Cardiac fibroblast (primary cell): ENCODE measurements at regions not wholly inside any gene's neighbourhood (a gene's known extent, or its start where the extent isn't known, plus 50 kb on each side); places are given as distances from the start of the nearest gene placed in this dataset.
A peak's percentile ranks its signal among the peaks of the same experiment; 100 is the strongest.

Source experiments
- DNase-seq, 2 donors: peaks; one replicate each; pipeline versions ENCODE4 v3.0.0 to v3.0.0-alpha.2; 2010; ENCODE audit warnings: low read depth in 2 of 2
- H3K4me3 ChIP-seq, 2 donors: replicated peaks in 1 of 2; 1 replicate in 1 of 2; 2 replicates in 1 of 2; pipeline ENCODE4 v1.5.1; 2011; ENCODE audit warnings: low read depth in 2 of 2, low read length in 2 of 2, mild to moderate bottlenecking in 2 of 2, moderate library complexity in 1 of 2
- CTCF ChIP-seq: IDR thresholded peaks from one replicate; pipeline ENCODE4 v1.5.1; 2011; ENCODE audit warnings: low read depth, mild to moderate bottlenecking, low read length, inconsistent platforms

- peak overlapping the region in 1 of 2 donors; percentile 12 for H3K4me3 ChIP-seq
- DNase-seq, result peak; percentile 95 to 96
- TF ChIP-seq CTCF, result peak; percentile 94
Observed at GRCh38 chr14:71753126-71753830, 179.0 kb upstream of the RGS6 start.

- no peak for TF ChIP-seq CTCF
- no peak for DNase-seq
- H3K4me3 ChIP-seq, result no peak overlapping the region
Observed at GRCh38 chr14:71753976-71754375, 178.3 kb upstream of the RGS6 start.

- H3K4me3 ChIP-seq, result no peak overlapping the region
- no peak for DNase-seq
- no peak for TF ChIP-seq CTCF
Observed at GRCh38 chr14:71754422-71755095, 177.7 kb upstream of the RGS6 start.

GRCh38 chr14:71758229-71758951 is 173.8 kb upstream of the RGS6 start:
- DNase-seq, result no peak
- H3K4me3 ChIP-seq, result no peak overlapping the region
- no peak for TF ChIP-seq CTCF

GRCh38 chr14:71762575-71762974 is 169.7 kb upstream of the RGS6 start:
- no peak for DNase-seq

More at GRCh38 chr14:71762575-71762974, 169.7 kb upstream of the RGS6 start:
- H3K4me3 ChIP-seq, result no peak overlapping the region
- TF ChIP-seq CTCF, result no peak
